HG03575 (cell line): ENCODE measurements at regions not wholly inside any gene's neighbourhood (a gene's known extent, or its start where the extent isn't known, plus 50 kb on each side); places are given as distances from the start of the nearest gene placed in this dataset.
"Not testable (repeated sequence)": the region's sequence is repeated elsewhere in the genome, so short reads cannot be mapped to it uniquely, and the experiment has no call there.

Experiments used
- ATAC-seq: cut with Tn5 transposase; IDR thresholded peaks from one replicate; pipeline ENCODE4 v1.9.1; 2021; ENCODE audit not compliant: unreplicated experiment, insufficient number of reproducible peaks, low FRiP score; ENCODE audit errors: extremely low read depth

- no peak for ATAC-seq
Observed at GRCh38 chr3:106063909-106064308, 195.1 kb upstream of the CBLB start.

GRCh38 chr3:106065831-106066230 lies 197.0 kb upstream of the CBLB start:
- ATAC-seq = no peak

- no peak for ATAC-seq
Observed at GRCh38 chr3:106067711-106068110, 198.9 kb upstream of the CBLB start.

GRCh38 chr3:106068381-106068780 lies 199.6 kb upstream of the CBLB start:
- ATAC-seq = no peak

GRCh38 chr3:106068795-106069194 lies 200.0 kb upstream of the CBLB start:
- no peak for ATAC-seq

GRCh38 chr3:106070187-106070586 lies 201.4 kb upstream of the CBLB start:
- no peak for ATAC-seq

GRCh38 chr3:106071306-106071705 lies 202.5 kb upstream of the CBLB start:
- ATAC-seq = no peak

GRCh38 chr3:106072596-106072995 lies 203.8 kb upstream of the CBLB start:
- not testable (repeated sequence) for ATAC-seq

- ATAC-seq = not testable (repeated sequence)
Observed at GRCh38 chr3:106073806-106074205, 205.0 kb upstream of the CBLB start.

GRCh38 chr3:106075731-106076130 lies 206.9 kb upstream of the CBLB start:
- not testable (repeated sequence) for ATAC-seq

- ATAC-seq = no peak
Observed at GRCh38 chr3:106078635-106079034, 209.8 kb upstream of the CBLB start.

GRCh38 chr3:106082616-106083015 lies 213.8 kb upstream of the CBLB start:
- no peak for ATAC-seq

- no peak for ATAC-seq
Observed at GRCh38 chr3:106083207-106083606, 214.4 kb upstream of the CBLB start.

- no peak for ATAC-seq
Observed at GRCh38 chr3:106083854-106084253, 215.0 kb upstream of the CBLB start.

- no peak for ATAC-seq
Observed at GRCh38 chr3:106086038-106086437, 217.2 kb upstream of the CBLB start.

GRCh38 chr3:106086636-106087035 lies 217.8 kb upstream of the CBLB start:
- no peak for ATAC-seq

- no peak for ATAC-seq
Observed at GRCh38 chr3:106088304-106088703, 219.5 kb upstream of the CBLB start.

- ATAC-seq = no peak
Observed at GRCh38 chr3:106088899-106089298, 220.1 kb upstream of the CBLB start.

GRCh38 chr3:106089806-106090205 lies 221.0 kb upstream of the CBLB start:
- no peak for ATAC-seq

GRCh38 chr3:106092792-106093191 lies 224.0 kb upstream of the CBLB start:
- ATAC-seq = no peak

- no peak for ATAC-seq
Observed at GRCh38 chr3:106093616-106094015, 224.8 kb upstream of the CBLB start.
